Epithelial cell of esophagus (primary cell): ENCODE measurements at regions not wholly inside any gene's neighbourhood (a gene's known extent, or its start where the extent isn't known, plus 50 kb on each side); places are given as distances from the start of the nearest gene placed in this dataset.

Experiments
- DNase-seq: peaks from one replicate; pipeline ENCODE4 v3.0.0; 2010; ENCODE audit warnings: low read depth
- H3K4me3 ChIP-seq: 2 replicates; pipeline ENCODE4 v1.5.1; 2011; ENCODE audit warnings: mild to moderate bottlenecking, low read length, control low read depth
- CTCF ChIP-seq: IDR thresholded peaks from 2 replicates; pipeline ENCODE4 v1.5.1; 2011; ENCODE audit warnings: low read depth, mild to moderate bottlenecking, low read length, control low read depth, inconsistent platforms; ENCODE audit not compliant: insufficient read depth; ENCODE audit errors: missing control alignments

DNA sequence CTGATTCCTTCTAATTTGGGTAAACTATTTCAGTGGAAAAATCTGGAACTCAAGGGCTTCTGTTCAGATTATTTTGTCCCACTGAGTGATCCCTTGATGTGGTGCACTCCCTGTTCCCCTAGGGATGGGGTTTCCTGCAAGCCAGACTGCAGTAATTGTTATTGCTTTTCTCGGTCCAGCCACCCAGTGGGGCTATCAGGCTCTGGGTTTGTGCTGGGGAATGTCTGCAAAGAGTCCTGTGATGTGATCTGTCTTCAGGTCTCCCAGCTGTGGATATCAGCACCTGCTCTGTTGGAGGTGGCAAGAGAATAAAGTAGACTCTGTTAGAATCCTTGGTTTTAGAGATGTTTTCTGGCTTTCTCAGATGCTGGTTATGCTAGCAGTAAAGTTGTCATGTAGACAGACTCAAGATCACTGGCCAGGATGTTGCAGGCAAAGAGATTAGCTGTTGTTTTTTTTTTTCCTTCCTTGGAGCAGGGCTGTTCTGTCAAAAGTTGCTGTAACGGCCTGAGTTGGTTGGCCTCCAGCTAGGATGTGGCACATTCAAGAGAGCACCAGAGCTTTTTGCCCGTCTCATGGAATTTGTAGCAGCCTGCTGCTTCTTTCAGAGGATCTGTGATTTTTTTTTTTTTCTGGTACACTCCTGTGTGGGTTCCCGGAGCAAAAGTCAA lies 1314.0 kb downstream of the PCDH19 start:
- TF ChIP-seq CTCF = no peak
- no peak overlapping the region for H3K4me3 ChIP-seq
- DNase-seq = no peak

DNA sequence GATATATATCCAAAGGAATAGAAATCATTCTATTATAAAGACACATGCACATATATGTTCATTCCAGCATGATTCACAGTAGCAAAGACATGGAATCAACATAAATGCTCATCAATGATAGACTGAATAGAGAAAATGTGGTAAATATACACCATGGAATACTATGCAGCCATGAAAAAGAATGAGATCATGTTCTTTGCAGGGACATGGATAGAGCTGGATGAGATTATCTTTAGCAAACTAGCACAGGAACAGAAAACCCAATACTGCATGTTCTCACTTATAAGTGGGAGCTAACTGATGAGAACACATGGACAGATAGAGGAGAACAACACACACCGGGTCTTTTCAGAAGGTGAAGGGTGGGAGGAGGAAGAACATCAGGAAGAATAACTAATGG lies 1318.6 kb downstream of the PCDH19 start:
- TF ChIP-seq CTCF = no peak
- H3K4me3 ChIP-seq = no peak overlapping the region
- no peak for DNase-seq

DNA sequence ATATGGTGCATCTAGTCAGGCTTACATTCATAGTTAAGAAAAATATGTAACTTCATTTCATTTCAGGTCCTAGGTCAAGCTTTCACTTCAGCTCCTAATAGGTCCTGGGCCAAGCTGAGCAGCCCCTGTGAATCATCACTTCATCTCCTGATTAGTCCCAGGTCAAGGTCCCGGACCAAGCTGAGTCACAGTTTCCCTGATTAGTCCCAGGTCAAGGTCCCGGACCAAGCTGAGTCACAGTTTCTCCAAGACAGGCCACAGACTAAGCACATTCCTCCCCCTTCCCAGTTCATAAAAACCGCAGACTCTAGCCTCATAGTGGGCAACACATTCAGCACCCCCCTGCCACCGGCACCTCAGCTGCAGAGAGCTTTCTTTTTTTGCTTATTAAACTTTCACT lies 1331.8 kb downstream of the PCDH19 start:
- H3K4me3 ChIP-seq = no peak overlapping the region
- no peak for TF ChIP-seq CTCF
- DNase-seq = no peak

- TF ChIP-seq CTCF = no peak
- DNase-seq = no peak
- no peak overlapping the region for H3K4me3 ChIP-seq
These were observed 1333.0 kb downstream of the PCDH19 start for GRCh38 chrX:99077099-99077498.

DNA sequence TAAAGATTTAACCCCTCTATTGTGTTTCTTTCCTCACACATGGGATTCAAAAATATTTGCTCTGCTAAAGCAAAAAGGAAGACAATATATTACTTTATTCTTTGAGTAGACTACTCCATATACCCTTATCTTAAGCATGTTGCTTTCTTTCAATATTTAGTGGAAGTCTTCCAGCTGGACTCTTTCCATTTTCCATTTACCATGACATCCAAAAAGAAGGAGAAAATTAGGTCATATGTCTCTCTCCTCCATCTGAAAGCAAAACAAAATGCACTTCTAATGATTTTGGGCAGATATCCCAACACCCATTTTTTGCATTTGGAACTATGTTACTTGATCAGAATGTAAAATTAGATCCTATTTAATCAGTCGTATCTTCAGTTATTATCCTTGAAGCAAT lies 1336.5 kb downstream of the PCDH19 start:
- no peak for DNase-seq
- H3K4me3 ChIP-seq = no peak overlapping the region
- TF ChIP-seq CTCF = no peak

DNA sequence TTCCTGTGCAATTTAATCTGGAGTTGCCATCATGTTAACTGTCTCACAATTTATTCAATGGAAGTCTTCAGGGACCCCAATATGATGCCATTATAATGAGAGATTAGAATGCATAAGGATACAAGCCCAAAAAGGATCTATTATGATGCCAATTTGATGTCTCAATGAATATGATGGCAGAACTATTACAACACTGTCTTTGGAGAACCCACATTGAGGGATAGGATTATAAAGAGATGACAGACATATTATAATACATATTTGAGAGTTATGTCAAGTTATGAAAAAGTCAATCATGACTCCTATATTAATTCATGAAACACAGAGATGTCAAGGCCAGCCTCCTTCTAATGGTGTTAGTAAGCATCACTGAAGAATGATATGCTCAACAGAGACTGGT lies 1358.4 kb downstream of the PCDH19 start:
- no peak overlapping the region for H3K4me3 ChIP-seq
- no peak for TF ChIP-seq CTCF
- no peak for DNase-seq

- DNase-seq = no peak
- no peak for TF ChIP-seq CTCF
- no peak overlapping the region for H3K4me3 ChIP-seq
These were observed 1376.7 kb downstream of the PCDH19 start for GRCh38 chrX:99033226-99033901.
